Endothelial cell of umbilical vein (primary cell): ENCODE measurements at regions not wholly inside any gene's neighbourhood (a gene's known extent, or its start where the extent isn't known, plus 50 kb on each side); places are given as distances from the start of the nearest gene placed in this dataset.

ENCODE experiments used
- BruUV-seq: library from RNA; stranded (reverse); fragments of 400-500 nt; replicated peaks from 2 replicates; lab custom pipeline; 2021; lab: Mats Ljungman, UMichigan
- CTCF ChIA-PET: fragments of 300-600, 350-600 bp; sonication (Branson Sonifier 250); formaldehyde crosslinking; loops from one replicate; lab custom pipeline; 2021; ENCODE audit warnings: antibody characterized with exemption, inconsistent platforms; lab: Charles Lee
- POLR2A ChIA-PET: fragments of 300-600, 350-600 bp; sonication (Branson Sonifier 250); formaldehyde crosslinking; loops from one replicate; lab custom pipeline; 2021; ENCODE audit warnings: antibody characterized with exemption, inconsistent platforms; lab: Charles Lee
- DNase-seq: peaks from one replicate; pipeline ENCODE4 v3.0.0-alpha.2; 2011; ENCODE audit warnings: low read depth, low spot score
- FAIRE-seq: peaks from 2 replicates; lab custom pipeline; 2011; peaks lifted over from hg19 to GRCh38; lab: Jason Lieb, UNC
- H2AFZ ChIP-seq: 2 replicates; pipeline ENCODE4 v1.6.0; 2012; ENCODE audit warnings: low read depth, low read length, control low read depth, inconsistent platforms
- H3K27ac ChIP-seq: 2 replicates; pipeline ENCODE4 v1.5.1; 2011; ENCODE audit warnings: low read depth, mild to moderate bottlenecking, control low read depth, low read length, moderate library complexity; ENCODE audit not compliant: insufficient read depth
- H3K27me3 ChIP-seq, 2 experiments: 2 replicates each; pipeline versions ENCODE4 v1.6.0 to v1.6.1; 2011; ENCODE audit warnings: low read length in 2 of 2, mixed read lengths in 1 of 2; ENCODE audit not compliant: control insufficient read depth in 2 of 2, insufficient read depth in 2 of 2
- H3K36me3 ChIP-seq, 2 experiments: 2 replicates in 1 of 2; 3 replicates in 1 of 2; pipeline ENCODE4 v1.5.1; 2011; ENCODE audit warnings: low read length in 2 of 2, mild to moderate bottlenecking in 1 of 2, moderate library complexity in 1 of 2; ENCODE audit not compliant: control insufficient read depth in 2 of 2, insufficient read depth in 2 of 2; ENCODE audit errors: extremely low read depth in 1 of 2
- H3K4me1 ChIP-seq: 3 replicates; pipeline ENCODE4 v1.5.1; 2011; ENCODE audit warnings: mild to moderate bottlenecking, low read length; ENCODE audit not compliant: control insufficient read depth, insufficient read depth; ENCODE audit errors: extremely low read depth
- H3K4me2 ChIP-seq: 2 replicates; pipeline ENCODE4 v1.6.1; 2011; ENCODE audit warnings: low read length, control low read depth, mixed read lengths; ENCODE audit not compliant: insufficient read depth
- H3K4me3 ChIP-seq, 3 experiments: fragments of 200-600 bp in 1 of 3; sonication (generic), shearing (Covaris generic) in 1 of 3; replicated peaks in 1 of 3; 2 replicates each; pipeline ENCODE4 v1.5.1; 2011 to 2016; ENCODE audit warnings: control low read depth in 3 of 3, low read length in 3 of 3, mild to moderate bottlenecking in 2 of 3, inconsistent platforms in 1 of 3, low read depth in 1 of 3, moderate library complexity in 1 of 3; ENCODE audit not compliant: insufficient read depth in 1 of 3
- H3K79me2 ChIP-seq: 2 replicates; pipeline ENCODE4 v1.6.0; 2012; ENCODE audit warnings: low read length, inconsistent platforms; ENCODE audit not compliant: control insufficient read depth, insufficient read depth
- H3K9ac ChIP-seq: replicated peaks from 2 replicates; pipeline ENCODE3; 2011; ENCODE audit warnings: low read length, control low read depth; ENCODE audit not compliant: insufficient read depth; ENCODE audit errors: extremely low read depth
- H3K9me1 ChIP-seq: replicated peaks from 3 replicates; pipeline ENCODE4 v1.6.0; 2011; ENCODE audit warnings: mild to moderate bottlenecking, low read length; ENCODE audit not compliant: control insufficient read depth, insufficient read depth; ENCODE audit errors: extremely low read depth
- H3K9me3 ChIP-seq: replicated peaks from 2 replicates; pipeline ENCODE4 v1.5.1; 2012; ENCODE audit warnings: low read length, inconsistent platforms; ENCODE audit not compliant: control insufficient read depth, insufficient read depth
- H4K20me1 ChIP-seq: replicated peaks from 2 replicates; pipeline ENCODE3; 2011; ENCODE audit warnings: mild to moderate bottlenecking, low read length; ENCODE audit not compliant: control insufficient read depth, insufficient read depth; ENCODE audit errors: extremely low read depth
- CTCF ChIP-seq, 2 donors: IDR thresholded peaks; 1 replicate in 1 of 2; 2 replicates in 1 of 2; pipeline ENCODE4 v1.5.1; 2011; ENCODE audit warnings: low read length in 2 of 2, mild to moderate bottlenecking in 2 of 2, moderate library complexity in 2 of 2, control low read depth in 1 of 2, inconsistent platforms in 1 of 2, low read depth in 1 of 2; ENCODE audit not compliant: insufficient read depth in 1 of 2; ENCODE audit errors: extremely low read depth in 1 of 2
- EZH2 ChIP-seq: IDR thresholded peaks from 2 replicates; pipeline ENCODE4 v1.6.1; 2012; ENCODE audit warnings: borderline replicate concordance, low read depth, mild to moderate bottlenecking, moderate library complexity, low read length, inconsistent platforms; ENCODE audit not compliant: severe bottlenecking
- FOS ChIP-seq: IDR thresholded peaks from 2 replicates; pipeline ENCODE4 v1.6.1; 2011; ENCODE audit warnings: mild to moderate bottlenecking, low read length, moderate library complexity, borderline replicate concordance; ENCODE audit not compliant: insufficient read depth
- GATA2 ChIP-seq: IDR thresholded peaks from 2 replicates; pipeline ENCODE4 v1.7.0; 2011; ENCODE audit warnings: low read depth, mild to moderate bottlenecking, moderate library complexity, mixed read lengths, low read length; ENCODE audit not compliant: insufficient read length, insufficient read depth
- JUN ChIP-seq: IDR thresholded peaks from 2 replicates; pipeline ENCODE4 v1.6.1; 2011; ENCODE audit warnings: borderline replicate concordance, low read depth; ENCODE audit not compliant: insufficient read length, insufficient read depth
- MAX ChIP-seq: IDR thresholded peaks from 2 replicates; pipeline ENCODE4 v1.6.1; 2011; ENCODE audit not compliant: insufficient read depth, insufficient read length
- MYC ChIP-seq: IDR thresholded peaks from one replicate; pipeline ENCODE4 v1.6.1; 2011; ENCODE audit warnings: mild to moderate bottlenecking, low read depth, low read length
- POLR2A ChIP-seq: IDR thresholded peaks from 2 replicates; pipeline ENCODE4 v1.6.1; 2012; ENCODE audit warnings: low read depth, mild to moderate bottlenecking, control low read depth, low read length
- POLR2AphosphoS5 ChIP-seq: IDR thresholded peaks from 2 replicates; pipeline ENCODE4 v1.6.1; 2012; ENCODE audit warnings: low read depth, mild to moderate bottlenecking, control low read depth, low read length, moderate library complexity; ENCODE audit not compliant: insufficient read depth
- dilution Hi-C: fragments of 300-500 bp; cut with MboI; formaldehyde crosslinking; loops from one replicate; pipeline ENCODE4 v1.15.0; 2019; ENCODE audit warnings: low sequenced_read_pairs; ENCODE audit not compliant: extremely low pct_ligation_motif_present
- intact Hi-C: fragments of 100-400 bp; cut with micrococcal nuclease; formaldehyde crosslinking; loops from one replicate; pipeline ENCODE4 v1.10.0; 2022

DNA sequence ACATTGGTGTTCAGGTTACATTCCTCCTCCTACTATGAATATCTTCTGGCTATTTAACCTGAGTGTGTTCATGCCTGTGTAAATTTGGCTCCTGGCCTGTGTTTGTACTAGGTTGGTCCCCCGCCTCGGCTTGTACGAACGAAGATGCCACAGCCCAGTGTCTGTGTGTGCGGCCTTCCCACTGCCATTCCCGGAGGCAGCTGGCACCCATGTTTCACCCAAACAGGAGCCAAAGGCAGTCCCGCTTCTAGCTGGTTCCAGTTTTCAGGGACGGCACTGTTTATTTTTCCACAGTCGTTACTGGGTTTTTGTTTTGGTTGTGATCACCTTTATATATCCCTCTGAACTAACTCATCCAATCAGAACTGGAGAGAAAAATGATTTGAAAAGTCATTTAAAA is 102.5 kb upstream of the ZNF536 start:
- POLR2A ChIA-PET = no interaction called here
- no peaks in the 10 kb centered on the region for H4K20me1 ChIP-seq
- no peak overlapping the region for H3K4me2 ChIP-seq
- BruUV-seq = no TSS peak
- no peaks in the 10 kb centered on the region for H3K4me1 ChIP-seq
- no peak for FAIRE-seq
- no peaks in the 10 kb centered on the region for H3K27me3 ChIP-seq
- CTCF ChIA-PET = no interaction called here
- H3K9me1 ChIP-seq = no peaks in the 10 kb centered on the region
- H3K9me3 ChIP-seq = no peaks in the 10 kb centered on the region
- no peak overlapping the region for H2AFZ ChIP-seq
- intact Hi-C loops (no loop called here), dilution Hi-C loops (no loop called here)
- TF ChIP-seq FOS (no peak), MYC (no peak), EZH2 (no peak), JUN (no peak), GATA2 (no peak), CTCF (IDR thresholded peaks at IDR 0.05; ENCODE audit: extremely low read depth in 1 of 2, insufficient read depth in 1 of 2, low read depth in 1 of 2, low read length in 2 of 2) (no peak), POLR2A (no peak), POLR2AphosphoS5 (no peak), MAX (no peak)
- H3K9ac ChIP-seq = no peak overlapping the region
- H3K36me3 ChIP-seq = no peaks in the 10 kb centered on the region
- H3K4me3 ChIP-seq = no peak overlapping the region
- no peaks in the 10 kb centered on the region for H3K79me2 ChIP-seq
- no peak for DNase-seq
- H3K27ac ChIP-seq = no peak overlapping the region
